Liver (tissue), 8 donors: ENCODE measurements at regions not wholly inside any gene's neighbourhood (a gene's known extent, or its start where the extent isn't known, plus 50 kb on each side); places are given as distances from the start of the nearest gene placed in this dataset.

Source experiments
- DNase-seq: peaks from one replicate; pipeline ENCODE4 v3.0.0-alpha.2; 2017; ENCODE audit warnings: low spot score
- H3K27ac ChIP-seq, 2 donors: one replicate each; pipeline ENCODE4 v1.7.0; 2013; ENCODE audit warnings: inconsistent platforms in 2 of 2, low read length in 2 of 2, control low read depth in 1 of 2, low read depth in 1 of 2, mild to moderate bottlenecking in 1 of 2
- H3K27me3 ChIP-seq, 4 donors: one replicate each; pipeline versions ENCODE4 v1.6.1 to v1.7.0; 2013; ENCODE audit warnings: low read length in 3 of 4, inconsistent platforms in 1 of 4, mild to moderate bottlenecking in 1 of 4, moderate library complexity in 1 of 4; ENCODE audit not compliant: control insufficient read depth in 4 of 4, insufficient read depth in 4 of 4
- H3K36me3 ChIP-seq, 4 donors: one replicate each; pipeline versions ENCODE4 v1.6.1 to v1.7.0; 2013; ENCODE audit warnings: low read length in 3 of 4, mild to moderate bottlenecking in 3 of 4, low read depth in 1 of 4, moderate library complexity in 1 of 4; ENCODE audit not compliant: control insufficient read depth in 4 of 4, insufficient read depth in 3 of 4
- H3K4me1 ChIP-seq, 4 donors: one replicate each; pipeline versions ENCODE4 v1.6.1 to v1.7.0; 2013; ENCODE audit warnings: low read length in 3 of 4, mild to moderate bottlenecking in 3 of 4, moderate library complexity in 1 of 4; ENCODE audit not compliant: control insufficient read depth in 4 of 4, insufficient read depth in 4 of 4
- H3K4me3 ChIP-seq, 3 donors: one replicate each; pipeline versions ENCODE4 v1.6.1 to v1.7.0; 2013; ENCODE audit warnings: low read length in 3 of 3, control low read depth in 1 of 3, low read depth in 1 of 3, mild to moderate bottlenecking in 1 of 3
- H3K9ac ChIP-seq, 2 donors: one replicate each; pipeline ENCODE4 v1.7.0; 2013; ENCODE audit warnings: low read length in 2 of 2, mild to moderate bottlenecking in 2 of 2, moderate library complexity in 2 of 2, control low read depth in 1 of 2, low read depth in 1 of 2
- H3K9me3 ChIP-seq, 4 donors: one replicate each; pipeline versions ENCODE4 v1.6.1 to v1.7.0; 2013; ENCODE audit warnings: low read length in 3 of 4; ENCODE audit not compliant: control insufficient read depth in 4 of 4
- ATF3 ChIP-seq: IDR thresholded peaks from 2 replicates; pipeline ENCODE4 v1.6.1; 2016; ENCODE audit warnings: antibody characterized with exemption
- CTCF ChIP-seq: fragments of 150-350 bp; IDR thresholded peaks from 2 replicates; pipeline ENCODE4 v1.5.1; 2017; ENCODE audit warnings: improper control_type of control experiment, low read depth, low read length; ENCODE audit not compliant: missing input control
- EGR1 ChIP-seq, 2 donors: IDR thresholded peaks; 2 replicates each; pipeline ENCODE4 v1.6.1; 2016 to 2018; ENCODE audit warnings: antibody characterized with exemption in 2 of 2, low read depth in 2 of 2
- FOXA1 ChIP-seq: IDR thresholded peaks from 2 replicates; pipeline ENCODE4 v1.6.1; 2016; ENCODE audit warnings: antibody characterized with exemption
- FOXA2 ChIP-seq: IDR thresholded peaks from 2 replicates; pipeline ENCODE4 v1.6.1; 2016; ENCODE audit warnings: antibody characterized with exemption
- HNF4A ChIP-seq, 2 donors: conservative IDR thresholded peaks; 2 replicates each; pipeline ENCODE4 v1.6.1; 2016; ENCODE audit warnings: antibody characterized with exemption in 2 of 2, mild to moderate bottlenecking in 2 of 2
- HNF4G ChIP-seq: IDR thresholded peaks from 2 replicates; pipeline ENCODE4 v1.6.1; 2016; ENCODE audit warnings: antibody characterized with exemption
- JUND ChIP-seq, 2 donors: IDR thresholded peaks; 2 replicates each; pipeline ENCODE4 v1.6.1; 2016; ENCODE audit warnings: antibody characterized with exemption in 2 of 2
- MAX ChIP-seq: IDR thresholded peaks from 2 replicates; pipeline ENCODE4 v1.6.1; 2016; ENCODE audit warnings: antibody characterized with exemption
- NR2F2 ChIP-seq: IDR thresholded peaks from 2 replicates; pipeline ENCODE4 v1.6.1; 2016; ENCODE audit warnings: antibody characterized with exemption
- RAD21 ChIP-seq, 2 donors: IDR thresholded peaks; 2 replicates each; pipeline ENCODE4 v1.6.1; 2016; ENCODE audit warnings: antibody characterized with exemption in 2 of 2, mild to moderate bottlenecking in 2 of 2
- REST ChIP-seq: IDR thresholded peaks from 2 replicates; pipeline ENCODE4 v1.6.1; 2016; ENCODE audit warnings: antibody characterized with exemption, mild to moderate bottlenecking
- RXRA ChIP-seq, 2 donors: IDR thresholded peaks; 2 replicates each; pipeline ENCODE4 v1.6.1; 2017 to 2018; ENCODE audit warnings: antibody characterized with exemption in 2 of 2, mild to moderate bottlenecking in 1 of 2
- SP1 ChIP-seq: IDR thresholded peaks from 2 replicates; pipeline ENCODE4 v1.6.1; 2018; ENCODE audit warnings: antibody characterized with exemption, mild to moderate bottlenecking
- TAF1 ChIP-seq: conservative IDR thresholded peaks from 2 replicates; pipeline ENCODE4 v1.6.1; 2016; ENCODE audit warnings: antibody characterized with exemption, mild to moderate bottlenecking
- YY1 ChIP-seq: IDR thresholded peaks from 2 replicates; pipeline ENCODE4 v1.6.1; 2016; ENCODE audit warnings: antibody characterized with exemption, mild to moderate bottlenecking
- WGBS: extraction: QIAGEN DNeasy Blood & Tissue Kit; methylation state at CpG from one replicate; pipeline ENCODE4 v1.1.7; 2013; 5-methylcytosine and 5-hydroxymethylcytosine counted together
- donor health status: healthy.
- donor health status: healthy.
- donor health status: healthy.
- donor health status: healthy.
- donor health status: healthy.

- DNase-seq: no peak
- Histone ChIP-seq H3K9ac (no peak overlapping the region), H3K36me3 (no peaks in the 10 kb centered on the region), H3K4me1 (peaks cover 3 to 8% (median 5%) of the 10 kb centered on the region in 4 donors), H3K27me3 (no peaks in the 10 kb centered on the region), H3K27ac (no peak overlapping the region), H3K9me3 (no peaks in the 10 kb centered on the region), H3K4me3 (no peak overlapping the region)
- TF ChIP-seq CTCF (no peak), HNF4G (no peak), RXRA (IDR thresholded peaks at IDR 0.05) (no peak), ATF3 (no peak), SP1 (no peak), EGR1 (IDR thresholded peaks at IDR 0.05; ENCODE audit: low read depth in 2 of 2) (no peak), FOXA2 (no peak), FOXA1 (no peak), JUND (IDR thresholded peaks at IDR 0.05) (no peak), RAD21 (IDR thresholded peaks at IDR 0.05) (no peak), REST (no peak), YY1 (no peak), NR2F2 (no peak), HNF4A (conservative IDR thresholded peaks at IDR 0.05) (no peak), MAX (no peak), TAF1 (no peak)
Measured at GRCh38 chr1:221556435-221556834, 185.5 kb downstream of the DUSP10 start.

- Histone ChIP-seq H3K9ac (no peak overlapping the region), H3K4me1 (peaks cover 4 to 8% (median 5%) of the 10 kb centered on the region in 4 donors), H3K4me3 (no peak overlapping the region), H3K9me3 (no peaks in the 10 kb centered on the region), H3K27ac (no peak overlapping the region), H3K36me3 (no peaks in the 10 kb centered on the region), H3K27me3 (no peaks in the 10 kb centered on the region)
- no peak for DNase-seq
- WGBS: 83% methylated on average over 1 of the region's 1 CpG
- no peak for TF ChIP-seq HNF4A (conservative IDR thresholded peaks at IDR 0.05)
- TF ChIP-seq ATF3: no peak
- no peak for TF ChIP-seq EGR1 (IDR thresholded peaks at IDR 0.05; ENCODE audit: low read depth in 2 of 2)
- TF ChIP-seq RXRA (IDR thresholded peaks at IDR 0.05): no peak
- no peak for TF ChIP-seq FOXA1
- no peak for TF ChIP-seq TAF1
- no peak for TF ChIP-seq JUND (IDR thresholded peaks at IDR 0.05)
- no peak for TF ChIP-seq SP1
Measured at GRCh38 chr1:221557013-221557412, 184.9 kb downstream of the DUSP10 start.
